Astrocyte of the hippocampus (primary cell): ENCODE measurements at regions not wholly inside any gene's neighbourhood (a gene's known extent, or its start where the extent isn't known, plus 50 kb on each side); places are given as distances from the start of the nearest gene placed in this dataset.

Source experiments
- DNase-seq: peaks from one replicate; pipeline ENCODE4 v3.0.0; 2011; ENCODE audit warnings: low read depth, low spot score

- no peak for DNase-seq
These were observed 63.7 kb upstream of the PSMD7 start for GRCh38 chr16:74232806-74233465.

- DNase-seq, result no peak
These were observed 66.5 kb upstream of the PSMD7 start for GRCh38 chr16:74230126-74230525.

GRCh38 chr16:74226338-74226954, 70.2 kb upstream of the PSMD7 start:
- peak; percentile 26 for DNase-seq

- DNase-seq, result peak; percentile 56
These were observed 71.6 kb upstream of the PSMD7 start for GRCh38 chr16:74224828-74225612.

GRCh38 chr16:74221828-74222227, 74.8 kb upstream of the PSMD7 start:
- DNase-seq, result no peak

- no peak for DNase-seq
These were observed 76.9 kb upstream of the PSMD7 start for GRCh38 chr16:74219706-74220105.

GRCh38 chr16:74218871-74219270, 77.7 kb upstream of the PSMD7 start:
- no peak for DNase-seq

GRCh38 chr16:74216319-74216718, 80.3 kb upstream of the PSMD7 start:
- peak; percentile 62 for DNase-seq

- no peak for DNase-seq
These were observed 81.4 kb upstream of the PSMD7 start for GRCh38 chr16:74215249-74215648.

- DNase-seq, result no peak
These were observed 83.2 kb upstream of the PSMD7 start for GRCh38 chr16:74213372-74213771.

- no peak for DNase-seq
These were observed 86.4 kb upstream of the PSMD7 start for GRCh38 chr16:74210245-74210644.

GRCh38 chr16:74202009-74202408, 94.6 kb upstream of the PSMD7 start:
- DNase-seq, result no peak

- no peak for DNase-seq
These were observed 95.0 kb upstream of the PSMD7 start for GRCh38 chr16:74201576-74201975.

GRCh38 chr16:74200921-74201320, 95.7 kb upstream of the PSMD7 start:
- no peak for DNase-seq

- no peak for DNase-seq
These were observed 96.8 kb upstream of the PSMD7 start for GRCh38 chr16:74199842-74200124.

GRCh38 chr16:74199066-74199841, 97.4 kb upstream of the PSMD7 start:
- DNase-seq, result no peak

GRCh38 chr16:74192281-74192797, 104.3 kb upstream of the PSMD7 start:
- no peak for DNase-seq

- DNase-seq, result no peak
These were observed 106.3 kb upstream of the PSMD7 start for GRCh38 chr16:74190292-74190691.

- DNase-seq, result no peak
These were observed 107.8 kb upstream of the PSMD7 start for GRCh38 chr16:74188856-74189255.

GRCh38 chr16:74186561-74186971, 110.0 kb upstream of the PSMD7 start:
- DNase-seq, result no peak

GRCh38 chr16:74184839-74185238, 111.8 kb upstream of the PSMD7 start:
- DNase-seq, result no peak
